ENCODE measurements at regions not wholly inside any gene's neighbourhood (a gene's known extent, or its start where the extent isn't known, plus 50 kb on each side); places are given as distances from the start of the nearest gene placed in this dataset.

GRCh38 chrX:9327747-9328145, 137.1 kb upstream of the TBL1X start:
- H3K27ac ChIP-seq = no peak overlapping the region
- no peaks in the 10 kb centered on the region for H3K9me3 ChIP-seq
- no peaks in the 10 kb centered on the region for H3K27me3 ChIP-seq (replicated peaks in 1 of 7)
- H3K4me3 ChIP-seq = no peak overlapping the region
- 57 to 90% (median 81%) methylated on average over 5 of the region's 5 CpGs for WGBS, 5 donors
- H3K36me3 ChIP-seq = no peaks in the 10 kb centered on the region
- H3K4me1 ChIP-seq = no peaks in the 10 kb centered on the region
- no peak for DNase-seq
- TF ChIP-seq POLR2AphosphoS5 (IDR thresholded peaks at IDR 0.05) (no peak), CTCF (IDR thresholded peaks at IDR 0.05 in 8 of 11, conservative IDR thresholded peaks at IDR 0.05 in 3 of 11) (no peak), POLR2A (IDR thresholded peaks at IDR 0.05) (no peak)
- intact Hi-C loops (cut with DNase I; ENCODE audit: low total_unique reads) = no loop called here

- no peak overlapping the region for H3K4me3 ChIP-seq
- no peaks in the 10 kb centered on the region for H3K27me3 ChIP-seq (replicated peaks in 1 of 7)
- no peak overlapping the region for H3K27ac ChIP-seq
- H3K9me3 ChIP-seq = no peaks in the 10 kb centered on the region
- intact Hi-C loops (cut with DNase I; ENCODE audit: low total_unique reads) = no loop called here
- H3K4me1 ChIP-seq = no peaks in the 10 kb centered on the region
- H3K36me3 ChIP-seq = no peaks in the 10 kb centered on the region
- no peak for TF ChIP-seq POLR2A (IDR thresholded peaks at IDR 0.05)
- TF ChIP-seq POLR2AphosphoS5 (IDR thresholded peaks at IDR 0.05) = no peak
- no peak for TF ChIP-seq CTCF (IDR thresholded peaks at IDR 0.05 in 8 of 11, conservative IDR thresholded peaks at IDR 0.05 in 3 of 11)
- whole genome bisulfite sequencing, 5 donors = 76 to 94% (median 87%) methylated on average over 2 to 5 of the region's 5 CpGs
- DNase-seq = no peak
Observed at GRCh38 chrX:9329056-9329455, 135.8 kb upstream of the TBL1X start.

GRCh38 chrX:9330249-9330982, 134.4 kb upstream of the TBL1X start:
- Histone ChIP-seq H3K36me3 (no peaks in the 10 kb centered on the region), H3K4me1 (no peaks in the 10 kb centered on the region), H3K27me3 (replicated peaks in 1 of 7) (no peaks in the 10 kb centered on the region), H3K9me3 (no peaks in the 10 kb centered on the region), H3K4me3 (no peak overlapping the region), H3K27ac (no peak overlapping the region)
- intact Hi-C loops (cut with DNase I; ENCODE audit: low total_unique reads) = no loop called here
- WGBS, 5 donors = 82 to 88% (median 85%) methylated on average over 8 of the region's 8 CpGs
- no peak for DNase-seq
- no peak for TF ChIP-seq CTCF (IDR thresholded peaks at IDR 0.05 in 8 of 11, conservative IDR thresholded peaks at IDR 0.05 in 3 of 11)

GRCh38 chrX:9333873-9334560, 130.8 kb upstream of the TBL1X start:
- peaks cover 0 to 16% (median 0%) of the 10 kb centered on the region in 6 donors for H3K4me1 ChIP-seq
- DNase-seq = no peak
- H3K36me3 ChIP-seq = no peaks in the 10 kb centered on the region
- H3K4me3 ChIP-seq = no peak overlapping the region
- intact Hi-C loops (cut with DNase I; ENCODE audit: low total_unique reads) = no loop called here
- no peaks in the 10 kb centered on the region for H3K9me3 ChIP-seq
- H3K27me3 ChIP-seq (replicated peaks in 1 of 7) = no peaks in the 10 kb centered on the region
- H3K27ac ChIP-seq = no peak overlapping the region
- TF ChIP-seq POLR2AphosphoS5 (IDR thresholded peaks at IDR 0.05) (no peak), POLR2A (IDR thresholded peaks at IDR 0.05) (no peak), CTCF (IDR thresholded peaks at IDR 0.05 in 8 of 11, conservative IDR thresholded peaks at IDR 0.05 in 3 of 11) (no peak)
- WGBS, 5 donors = 78 to 91% (median 79%) methylated on average over 11 of the region's 11 CpGs
